HepG2 (cell line): ENCODE measurements at regions not wholly inside any gene's neighbourhood (a gene's known extent, or its start where the extent isn't known, plus 50 kb on each side); places are given as distances from the start of the nearest gene placed in this dataset.
"Not testable (repeated sequence)": the region's sequence is repeated elsewhere in the genome, so short reads cannot be mapped to it uniquely, and the experiment has no call there.

ENCODE experiments used
- BHLHE40 ChIP-seq: IDR thresholded peaks from 2 replicates; pipeline ENCODE4 v1.6.1; 2011; ENCODE audit warnings: low read length, improper control_type of control experiment
- EP300 ChIP-seq, 3 experiments: sonication (generic) in 1 of 3; formaldehyde crosslinking in 1 of 3; IDR thresholded peaks; 2 replicates each; pipeline versions ENCODE4 v1.5.1 to v1.6.1; 2011 to 2020; ENCODE audit warnings: low read depth in 2 of 3, low read length in 2 of 3, borderline replicate concordance in 1 of 3, improper control_type of control experiment in 1 of 3, mild to moderate bottlenecking in 1 of 3, missing genetic modification reagents in 1 of 3, moderate library complexity in 1 of 3
- FOXM1 ChIP-seq: sonication (generic); formaldehyde crosslinking; IDR thresholded peaks from 2 replicates; pipeline ENCODE4 v1.5.0; 2020; ENCODE audit warnings: missing genetic modification reagents
- SMC3 ChIP-seq: IDR thresholded peaks from 2 replicates; pipeline ENCODE4 v1.6.1; 2011; ENCODE audit warnings: low read length, improper control_type of control experiment
- ZBTB34 ChIP-seq: sonication (generic); formaldehyde crosslinking; IDR thresholded peaks from 2 replicates; pipeline ENCODE4 v1.8.0; 2022; ENCODE audit warnings: mild to moderate bottlenecking, missing genetic modification reagents
- ZNF274 ChIP-seq: sonication (generic); formaldehyde crosslinking; IDR thresholded peaks from 2 replicates; pipeline ENCODE4 v1.5.1; 2020; ENCODE audit warnings: mild to moderate bottlenecking, missing genetic modification reagents
- ZNF776 ChIP-seq: sonication (generic); formaldehyde crosslinking; IDR thresholded peaks from 2 replicates; pipeline ENCODE4 v1.4.0; 2020; ENCODE audit warnings: mild to moderate bottlenecking, missing genetic modification reagents
- TF ChIP-seq, protein P1 (sequence below), 2 experiments: sonication (generic) in 1 of 2; formaldehyde crosslinking in 1 of 2; IDR thresholded peaks; 2 replicates each; pipeline versions ENCODE4 v1.4.0 to v1.6.1; 2018 to 2020; ENCODE audit warnings: missing genetic modification reagents in 2 of 2, borderline replicate concordance in 1 of 2, low read depth in 1 of 2, mild to moderate bottlenecking in 1 of 2, missing biosample characterization in 1 of 2

DNA sequence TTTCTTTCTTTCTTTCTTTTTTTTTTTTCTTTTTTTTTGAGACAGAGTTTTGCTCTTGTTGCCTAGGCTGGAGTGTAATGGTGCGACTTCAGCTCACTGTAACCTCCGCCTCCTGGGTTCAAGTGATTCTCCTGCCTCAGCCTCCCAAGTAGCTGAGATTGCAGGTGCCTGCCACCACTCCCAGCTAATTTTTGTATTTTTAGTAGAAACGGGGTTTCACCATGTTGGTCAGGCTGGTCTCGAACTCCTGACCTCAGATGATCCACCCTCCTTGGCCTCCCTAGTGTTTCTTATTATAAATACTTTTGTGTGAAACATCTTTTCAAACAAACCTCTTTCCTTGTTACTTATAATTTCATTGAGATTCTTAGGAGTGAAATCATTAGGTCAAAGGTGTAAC lies 202.8 kb downstream of the EDN1 start:
- TF ChIP-seq BHLHE40; SMC3; ZBTB34; ZNF274; FOXM1; ZNF776 (CRISPR knock-in tag); EP300 (IDR thresholded peaks at IDR 0.05; ENCODE audit: low read depth in 2 of 2, low read length in 2 of 2); EP300 (CRISPR knock-in tag; IDR thresholded peaks at IDR 0.05; ENCODE audit: borderline replicate concordance): not testable (repeated sequence)
- TF ChIP-seq, protein P1, sequence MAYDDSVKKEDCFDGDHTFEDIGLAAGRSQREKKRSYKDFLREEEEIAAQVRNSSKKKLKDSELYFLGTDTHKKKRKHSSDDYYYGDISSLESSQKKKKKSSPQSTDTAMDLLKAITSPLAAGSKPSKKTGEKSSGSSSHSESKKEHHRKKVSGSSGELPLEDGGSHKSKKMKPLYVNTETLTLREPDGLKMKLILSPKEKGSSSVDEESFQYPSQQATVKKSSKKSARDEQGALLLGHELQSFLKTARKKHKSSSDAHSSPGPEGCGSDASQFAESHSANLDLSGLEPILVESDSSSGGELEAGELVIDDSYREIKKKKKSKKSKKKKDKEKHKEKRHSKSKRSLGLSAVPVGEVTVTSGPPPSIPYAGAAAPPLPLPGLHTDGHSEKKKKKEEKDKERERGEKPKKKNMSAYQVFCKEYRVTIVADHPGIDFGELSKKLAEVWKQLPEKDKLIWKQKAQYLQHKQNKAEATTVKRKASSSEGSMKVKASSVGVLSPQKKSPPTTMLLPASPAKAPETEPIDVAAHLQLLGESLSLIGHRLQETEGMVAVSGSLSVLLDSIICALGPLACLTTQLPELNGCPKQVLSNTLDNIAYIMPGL (CRISPR knock-in tag; IDR thresholded peaks at IDR 0.05; ENCODE audit: borderline replicate concordance in 1 of 2, low read depth in 1 of 2), result not testable (repeated sequence)
